ENCODE measurements at regions not wholly inside any gene's neighbourhood (a gene's known extent, or its start where the extent isn't known, plus 50 kb on each side); places are given as distances from the start of the nearest gene placed in this dataset.

- WGBS, 2 experiments (ENCODE audit: insufficient coverage in 1 of 2, insufficient read length in 1 of 2) = 100% methylated on average over 1 of the region's 2 CpGs; no CpG with 5 or more reads in 1 of the 2 experiments
Observed at GRCh38 chr1:244778344-244778743, 57.1 kb upstream of the COX20 start.

GRCh38 chr1:244779410-244779809 lies 56.0 kb upstream of the COX20 start:
- Histone ChIP-seq H3K27ac (ENCODE audit: low read depth, low read length) (no peak overlapping the region), H3K27me3 (ENCODE audit: control insufficient read depth, insufficient read depth, low read length, poor library complexity, severe bottlenecking) (no peaks in the 10 kb centered on the region), H3K9me3 (ENCODE audit: control insufficient read depth, low read length) (peaks cover 10% of the 10 kb centered on the region), H3K4me1 (ENCODE audit: control insufficient read depth, insufficient read depth, low read length) (no peaks in the 10 kb centered on the region), H3K36me3 (ENCODE audit: control insufficient read depth, insufficient read depth, low read length) (no peaks in the 10 kb centered on the region), H3K4me3 (ENCODE audit: low read length) (no peak overlapping the region), H3K9ac (ENCODE audit: extremely low read depth, low read length, poor library complexity, severe bottlenecking) (no peak overlapping the region)
- 92 to 100% methylated on average over 3 to 5 of the region's 5 CpGs for WGBS, 2 experiments (ENCODE audit: insufficient coverage in 1 of 2, insufficient read length in 1 of 2)
- peaks cover 14% of the 10 kb centered on the region for H3K9me3 Mint-ChIP-seq
- H3K4me3 Mint-ChIP-seq = no peak overlapping the region
- no peaks in the 10 kb centered on the region for H3K4me1 Mint-ChIP-seq
- H3K27me3 Mint-ChIP-seq (ENCODE audit: insufficient read depth) = no peaks in the 10 kb centered on the region
- TF ChIP-seq CTCF (conservative IDR thresholded peaks at IDR 0.05) = no peak
- H3K27ac Mint-ChIP-seq = no peak overlapping the region
- DNase-seq = no peak
- H3K36me3 Mint-ChIP-seq (ENCODE audit: low read depth) = no peaks in the 10 kb centered on the region

More at GRCh38 chr1:244778344-244778743, 57.1 kb upstream of the COX20 start:
- no peaks in the 10 kb centered on the region for H3K27me3 Mint-ChIP-seq (ENCODE audit: insufficient read depth)
- H3K27ac ChIP-seq (ENCODE audit: low read depth, low read length) = no peak overlapping the region
- no peaks in the 10 kb centered on the region for H3K36me3 Mint-ChIP-seq (ENCODE audit: low read depth)
- peaks cover 10% of the 10 kb centered on the region for H3K9me3 ChIP-seq (ENCODE audit: control insufficient read depth, low read length)
- no peak for TF ChIP-seq CTCF (conservative IDR thresholded peaks at IDR 0.05)
- H3K4me3 ChIP-seq (ENCODE audit: low read length) = no peak overlapping the region
- no peak overlapping the region for H3K27ac Mint-ChIP-seq
- H3K27me3 ChIP-seq (ENCODE audit: control insufficient read depth, insufficient read depth, low read length, poor library complexity, severe bottlenecking) = no peaks in the 10 kb centered on the region
- H3K9me3 Mint-ChIP-seq = peaks cover 18% of the 10 kb centered on the region
- H3K36me3 ChIP-seq (ENCODE audit: control insufficient read depth, insufficient read depth, low read length) = no peaks in the 10 kb centered on the region
- H3K9ac ChIP-seq (ENCODE audit: extremely low read depth, low read length, poor library complexity, severe bottlenecking) = no peak overlapping the region
- H3K4me1 Mint-ChIP-seq = no peaks in the 10 kb centered on the region
- H3K4me3 Mint-ChIP-seq = no peak overlapping the region
- DNase-seq = no peak
- no peaks in the 10 kb centered on the region for H3K4me1 ChIP-seq (ENCODE audit: control insufficient read depth, insufficient read depth, low read length)

- Histone ChIP-seq H3K27me3 (ENCODE audit: control insufficient read depth, insufficient read depth, low read length, poor library complexity, severe bottlenecking) (no peaks in the 10 kb centered on the region), H3K9ac (ENCODE audit: extremely low read depth, low read length, poor library complexity, severe bottlenecking) (no peak overlapping the region), H3K4me1 (ENCODE audit: control insufficient read depth, insufficient read depth, low read length) (no peaks in the 10 kb centered on the region), H3K36me3 (ENCODE audit: control insufficient read depth, insufficient read depth, low read length) (no peaks in the 10 kb centered on the region), H3K27ac (ENCODE audit: low read depth, low read length) (no peak overlapping the region), H3K9me3 (ENCODE audit: control insufficient read depth, low read length) (peaks cover 3% of the 10 kb centered on the region), H3K4me3 (ENCODE audit: low read length) (no peak overlapping the region)
- H3K27me3 Mint-ChIP-seq (ENCODE audit: insufficient read depth) = no peaks in the 10 kb centered on the region
- no peak overlapping the region for H3K4me3 Mint-ChIP-seq
- peaks cover 5% of the 10 kb centered on the region for H3K9me3 Mint-ChIP-seq
- H3K4me1 Mint-ChIP-seq = no peaks in the 10 kb centered on the region
- H3K27ac Mint-ChIP-seq = no peak overlapping the region
- TF ChIP-seq CTCF (conservative IDR thresholded peaks at IDR 0.05) = no peak
- no peaks in the 10 kb centered on the region for H3K36me3 Mint-ChIP-seq (ENCODE audit: low read depth)
- no peak for DNase-seq
- WGBS, 2 experiments (ENCODE audit: insufficient coverage in 1 of 2, insufficient read length in 1 of 2) = 89 to 93% methylated on average over 11 to 16 of the region's 16 CpGs
Observed at GRCh38 chr1:244780311-244780710, 55.1 kb upstream of the COX20 start.

Data from endodermal cell (in vitro differentiated cells).